GM19240 (cell line): ENCODE measurements at regions not wholly inside any gene's neighbourhood (a gene's known extent, or its start where the extent isn't known, plus 50 kb on each side); places are given as distances from the start of the nearest gene placed in this dataset.
"Not testable (repeated sequence)": the region's sequence is repeated elsewhere in the genome, so short reads cannot be mapped to it uniquely, and the experiment has no call there.

ENCODE experiments used
- DNase-seq: peaks from one replicate; pipeline ENCODE4 v3.0.0; 2011; ENCODE audit warnings: low spot score; ENCODE audit not compliant: insufficient read length

GRCh38 chr5:152607401-152608160 is 202.5 kb upstream of the NMUR2 start:
- DNase-seq, result no peak

DNA sequence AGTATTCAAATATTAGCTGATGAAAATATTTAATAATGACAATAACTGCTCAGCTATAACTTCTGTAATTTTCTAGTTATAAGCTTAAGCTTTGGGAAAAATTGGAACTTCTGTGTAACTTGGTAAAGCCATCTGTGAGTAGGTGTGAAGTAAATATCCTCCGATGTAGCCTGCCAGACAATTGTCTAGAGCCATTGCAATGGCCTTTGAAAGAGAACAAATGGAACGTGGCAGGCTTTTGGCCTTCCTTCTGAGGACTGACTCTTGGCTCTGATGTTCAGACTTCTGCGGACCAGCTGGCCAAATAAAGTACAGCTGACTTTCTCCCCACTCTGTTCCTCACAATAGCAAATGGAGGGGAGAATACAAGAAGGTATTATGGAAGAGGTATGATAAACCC is 203.4 kb upstream of the NMUR2 start:
- DNase-seq, result no peak

- no peak for DNase-seq
Measured at GRCh38 chr5:152619756-152620155, 214.7 kb upstream of the NMUR2 start.

DNA sequence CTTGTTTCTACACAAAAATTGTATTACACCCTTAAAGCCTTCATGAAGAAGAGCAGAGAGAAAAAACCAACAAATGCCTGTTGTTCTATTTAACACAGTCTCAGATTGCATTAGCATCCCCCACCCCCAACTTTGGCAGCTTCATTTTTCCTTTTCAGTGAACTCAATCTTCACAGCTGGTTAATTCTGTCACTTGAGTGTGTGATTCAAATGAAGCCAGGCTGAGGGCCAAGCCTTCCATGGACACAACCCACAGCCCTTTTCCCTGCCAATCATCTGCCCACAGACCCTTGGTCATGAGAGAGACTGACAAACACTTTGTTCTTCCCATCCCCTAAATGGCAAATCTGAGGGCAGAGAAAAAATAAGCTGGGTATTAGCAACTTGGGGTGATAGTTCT is 217.5 kb upstream of the NMUR2 start:
- DNase-seq, result no peak

DNA sequence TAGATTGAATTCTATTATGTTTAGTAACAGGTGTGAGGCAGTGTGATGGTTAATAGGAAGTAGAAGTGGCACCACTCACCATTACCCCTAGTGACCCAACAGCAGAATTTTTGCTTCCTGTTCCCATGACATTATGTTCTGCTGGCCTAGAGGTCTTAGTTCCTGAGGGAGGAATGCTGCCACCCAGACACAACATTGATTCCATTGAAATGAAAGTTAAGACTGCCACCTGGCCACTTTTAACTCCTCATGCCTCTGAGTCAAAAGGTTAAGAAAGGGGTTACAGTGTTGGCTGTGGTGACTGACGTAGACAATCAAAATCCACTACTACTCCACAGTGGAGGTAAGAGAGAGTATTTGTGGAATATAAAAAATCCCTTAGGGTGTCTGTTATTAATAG is 218.9 kb upstream of the NMUR2 start:
- no peak for DNase-seq

DNA sequence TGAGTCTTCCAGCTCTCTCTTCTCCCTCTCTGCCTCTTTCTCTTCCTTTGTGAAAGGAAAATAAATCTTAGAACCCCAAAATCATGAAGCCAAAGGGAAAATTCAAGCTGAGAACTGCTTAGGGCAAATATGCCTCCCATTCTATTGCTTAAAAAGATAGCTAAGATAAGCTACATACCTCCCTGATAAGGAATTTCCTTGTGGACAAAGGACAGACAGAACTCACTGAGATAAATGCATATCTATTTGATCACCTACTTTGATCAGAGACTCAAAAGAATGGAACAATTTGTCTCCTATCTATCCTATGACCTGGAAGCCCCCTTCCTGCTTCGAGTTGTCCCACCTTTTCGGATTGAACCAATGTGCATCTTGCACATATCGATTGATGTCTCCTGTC is 220.6 kb upstream of the NMUR2 start:
- DNase-seq, result no peak

GRCh38 chr5:152631221-152631620 is 226.1 kb upstream of the NMUR2 start:
- DNase-seq, result no peak

GRCh38 chr5:152632360-152632759 is 227.3 kb upstream of the NMUR2 start:
- DNase-seq, result no peak

- DNase-seq, result no peak
Measured at GRCh38 chr5:152634586-152634985, 229.5 kb upstream of the NMUR2 start.

DNA sequence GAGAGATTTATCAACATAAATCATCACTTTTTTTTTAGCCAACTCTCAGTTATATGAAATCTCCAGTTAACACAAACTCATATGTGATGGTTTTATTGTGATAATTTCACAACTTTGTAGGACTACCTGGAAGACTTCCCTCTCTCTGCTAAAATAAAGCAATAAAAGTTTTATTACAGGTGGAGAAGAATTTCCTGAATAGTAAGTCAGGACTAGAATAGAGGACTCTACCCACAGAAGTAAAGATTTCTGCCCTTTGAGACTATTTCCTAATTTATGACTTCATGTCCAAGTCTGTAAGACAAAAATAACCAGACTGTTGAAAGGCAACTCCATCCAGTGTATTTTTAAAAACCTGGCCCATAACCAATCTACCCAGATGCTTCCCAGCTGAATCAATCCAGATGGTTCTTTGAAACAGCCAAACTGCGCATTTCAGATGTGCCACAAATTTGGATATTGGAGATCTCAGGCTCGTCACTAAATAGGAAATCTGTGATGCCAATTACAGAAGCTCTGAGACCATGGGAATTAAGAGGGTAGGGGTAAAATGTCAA is 234.0 kb upstream of the NMUR2 start:
- DNase-seq, result no peak

- no peak for DNase-seq
Measured at GRCh38 chr5:152641970-152642805, 237.1 kb upstream of the NMUR2 start.

DNA sequence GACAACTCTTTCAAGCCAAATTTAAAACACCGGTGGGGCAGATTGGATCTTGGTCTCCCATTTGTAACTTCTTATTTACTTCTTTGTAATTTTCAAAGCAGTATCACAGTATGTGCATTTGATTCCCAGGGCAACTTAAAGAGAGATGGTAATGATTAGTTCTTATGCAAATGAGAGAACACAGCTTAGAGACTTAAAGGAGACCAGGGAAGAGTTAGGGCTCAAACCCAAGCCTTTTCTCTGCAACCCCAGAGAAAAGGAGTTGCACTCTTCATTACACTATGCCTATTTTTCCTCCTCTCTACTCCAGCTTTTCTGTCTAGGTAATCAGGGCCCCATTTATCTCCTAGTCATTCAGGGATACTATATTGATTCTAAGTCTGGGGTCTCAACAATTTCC is 237.8 kb upstream of the NMUR2 start:
- DNase-seq, result no peak

GRCh38 chr5:152644029-152644728 is 239.1 kb upstream of the NMUR2 start:
- no peak for DNase-seq

GRCh38 chr5:152649609-152650008 is 244.5 kb upstream of the NMUR2 start:
- no peak for DNase-seq

- DNase-seq, result no peak
Measured at GRCh38 chr5:152650413-152650812, 245.3 kb upstream of the NMUR2 start.

DNA sequence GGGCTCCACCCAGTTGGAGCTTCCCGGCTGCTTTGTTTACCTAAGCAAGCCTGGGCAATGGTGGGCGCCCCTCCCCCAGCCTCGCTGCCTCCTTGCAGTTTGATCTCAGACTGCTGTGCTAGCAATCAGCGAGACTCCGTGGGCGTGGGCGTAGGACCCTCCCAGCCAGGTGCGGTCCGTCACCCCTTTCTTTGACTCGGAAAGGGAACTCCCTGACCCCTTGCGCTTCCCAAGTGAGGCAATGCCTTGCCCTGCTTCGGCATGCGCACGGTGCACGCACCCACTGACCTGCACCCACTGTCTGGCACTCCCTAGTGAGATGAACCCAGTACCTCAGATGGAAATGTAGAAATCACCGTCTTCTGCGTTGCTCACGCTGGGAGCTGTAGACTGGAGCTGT is 254.4 kb upstream of the NMUR2 start:
- DNase-seq, result not testable (repeated sequence)

GRCh38 chr5:152673601-152674000 is 268.5 kb upstream of the NMUR2 start:
- no peak for DNase-seq

DNA sequence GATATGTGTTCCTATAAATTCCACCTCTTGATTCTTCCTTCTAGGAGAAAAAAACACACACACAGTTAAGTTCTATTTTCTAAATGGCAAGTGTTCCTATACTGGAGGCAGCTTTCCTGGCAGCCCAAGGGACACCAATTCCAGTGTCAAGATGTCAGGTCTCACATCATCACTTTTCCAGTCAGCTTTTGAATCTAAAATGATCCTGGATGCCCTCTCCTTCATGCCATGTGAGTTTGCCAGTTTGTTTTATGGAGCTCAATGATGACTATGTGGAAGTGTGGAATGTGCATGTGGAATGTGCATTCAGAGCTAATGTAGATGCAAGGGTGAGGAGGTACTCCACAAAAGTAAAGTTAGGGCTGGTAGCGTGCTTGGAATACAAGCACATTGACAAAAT is 269.3 kb upstream of the NMUR2 start:
- DNase-seq, result no peak

GRCh38 chr5:152676196-152676595 is 271.1 kb upstream of the NMUR2 start:
- DNase-seq, result no peak

GRCh38 chr5:152683205-152683604 is 278.1 kb upstream of the NMUR2 start:
- no peak for DNase-seq

- no peak for DNase-seq
Measured at GRCh38 chr5:152686931-152687330, 281.9 kb upstream of the NMUR2 start.
